Activated CD4-positive, alpha-beta T cell treated with anti-CD3 and anti-CD28 coated beads, Interleukin-2, amount 50 U/mL, for 16 hours (primary cell): ENCODE measurements at regions not wholly inside any gene's neighbourhood (a gene's known extent, or its start where the extent isn't known, plus 50 kb on each side); places are given as distances from the start of the nearest gene placed in this dataset.
A peak's percentile ranks its signal among the peaks of the same experiment; 100 is the strongest.

ENCODE experiments used
- DNase-seq: peaks from one replicate; pipeline ENCODE4 v3.0.0-alpha.2; 2020

DNA sequence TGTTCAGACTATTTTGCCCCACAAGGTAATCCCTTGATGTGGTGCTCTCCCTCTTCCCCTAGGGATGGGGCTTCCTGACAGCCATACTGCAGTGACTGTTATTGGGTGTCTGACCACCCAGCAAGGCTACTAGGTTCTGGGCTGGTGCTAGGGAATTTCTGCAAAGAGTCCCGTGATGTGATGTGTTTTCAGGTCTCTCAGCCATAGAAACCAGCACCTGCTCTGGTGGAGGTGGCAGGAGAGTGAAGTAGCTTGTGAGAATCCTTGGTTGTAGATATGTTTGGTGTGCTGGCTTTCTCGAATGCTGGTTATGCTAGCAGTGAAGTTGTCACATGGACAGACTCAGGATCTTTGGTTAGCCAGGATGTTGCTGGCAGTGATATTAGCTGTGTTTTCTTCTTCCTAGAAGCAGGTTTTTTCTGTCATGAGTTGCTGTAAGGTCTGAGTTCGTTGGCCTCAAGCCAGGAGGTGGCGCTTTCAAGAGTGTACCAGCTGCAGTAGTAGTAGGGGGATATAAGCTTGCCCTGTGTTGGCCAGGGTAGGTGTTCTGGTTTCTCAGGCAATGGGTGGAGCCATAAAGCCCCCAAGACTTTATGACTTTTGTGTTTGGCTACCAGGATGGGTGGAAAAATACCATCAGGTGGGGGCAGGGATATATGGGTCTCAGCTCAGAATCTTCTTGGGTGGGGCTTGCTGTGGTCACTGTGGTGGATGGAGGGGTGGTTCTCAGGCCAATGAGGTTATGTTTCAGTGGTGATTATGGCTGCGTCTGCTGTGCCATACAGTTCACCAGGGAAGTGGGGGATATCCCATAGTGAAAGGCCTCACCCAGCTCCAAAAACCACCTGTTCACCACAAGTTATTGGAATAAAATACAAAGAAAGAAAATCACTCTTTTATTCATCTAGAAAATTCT lies 1112.3 kb downstream of the KCNT2 start:
- no peak for DNase-seq

DNA sequence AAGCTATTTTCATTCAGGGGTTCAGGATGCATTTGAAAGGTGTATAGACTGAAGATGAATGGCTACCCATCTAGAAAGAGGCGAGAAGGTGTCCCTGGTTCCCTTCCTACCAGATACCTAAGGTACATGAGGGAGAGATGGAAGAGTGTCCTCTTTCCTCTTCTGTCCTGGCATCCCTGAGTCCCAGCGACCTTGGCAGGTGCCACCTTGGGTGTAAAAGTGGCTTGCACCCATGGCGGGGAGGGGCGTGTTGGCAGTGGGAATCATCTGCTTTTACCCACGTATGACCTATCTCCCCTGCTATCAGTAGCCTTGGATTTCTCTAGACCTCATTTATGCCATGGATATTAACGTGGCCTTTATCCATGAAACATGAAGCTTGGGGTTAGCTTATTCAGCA lies 1126.1 kb downstream of the KCNT2 start:
- no peak for DNase-seq

DNA sequence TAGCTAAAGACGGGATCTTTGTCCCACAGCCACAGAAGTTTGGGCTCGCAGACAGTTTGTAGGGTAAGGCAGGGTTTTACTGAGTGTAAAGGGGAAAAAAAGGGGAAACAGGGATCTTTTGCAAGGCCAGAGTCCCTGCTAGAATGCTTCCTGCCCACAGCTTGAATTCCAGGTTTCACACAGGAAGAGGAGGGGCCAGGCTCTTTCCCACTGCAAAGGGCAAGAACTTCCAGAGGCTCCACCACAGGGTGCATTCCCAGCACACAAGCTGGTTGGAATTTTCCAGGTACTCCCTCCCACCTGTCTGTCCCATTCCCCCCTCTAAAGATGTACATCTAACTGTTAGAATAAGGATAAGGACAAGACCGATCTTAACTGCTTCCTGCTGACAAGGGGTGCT lies 1126.9 kb downstream of the KCNT2 start:
- no peak for DNase-seq

GRCh38 chr1:195475568-195475967 lies 1132.7 kb downstream of the KCNT2 start:
- no peak for DNase-seq

DNA sequence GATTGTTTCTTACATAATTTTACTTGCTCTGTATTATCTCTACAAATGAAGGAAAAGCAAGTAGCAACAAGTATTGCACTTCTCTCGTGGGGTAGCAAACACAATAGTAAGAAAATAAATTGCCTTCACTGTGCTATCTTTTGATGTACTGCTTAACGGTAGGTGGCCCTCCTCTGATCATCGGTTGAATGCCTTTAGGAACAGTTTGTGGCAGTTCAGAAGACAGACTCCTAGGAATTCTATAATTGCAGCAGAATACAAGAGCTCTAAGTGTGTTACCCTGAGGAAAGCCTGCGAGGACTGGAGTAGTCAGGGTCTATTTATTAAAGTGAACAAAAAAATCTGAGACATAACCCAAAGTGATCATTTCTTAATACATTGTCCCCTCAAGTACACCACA lies 1135.9 kb downstream of the KCNT2 start:
- DNase-seq, result no peak

GRCh38 chr1:195466639-195467038 lies 1141.6 kb downstream of the KCNT2 start:
- DNase-seq, result no peak

DNA sequence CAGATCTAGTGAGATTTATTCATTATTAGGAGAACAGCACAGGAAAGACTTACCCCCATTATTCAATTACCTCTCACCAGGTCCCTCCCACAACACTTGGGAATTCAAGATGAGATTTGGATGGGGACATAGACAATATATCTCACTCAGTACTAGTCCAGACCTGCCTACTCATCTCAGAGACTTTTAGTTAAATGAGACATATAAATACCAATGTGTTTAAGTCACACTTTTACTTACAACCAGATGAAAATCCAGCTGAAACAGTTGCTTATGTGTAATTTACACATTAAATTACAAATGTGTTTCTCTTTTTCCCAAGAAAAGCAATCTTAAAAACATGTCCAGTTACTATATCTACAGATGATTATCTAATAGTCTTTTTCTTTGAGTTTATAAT lies 1145.6 kb downstream of the KCNT2 start:
- DNase-seq, result no peak

DNA sequence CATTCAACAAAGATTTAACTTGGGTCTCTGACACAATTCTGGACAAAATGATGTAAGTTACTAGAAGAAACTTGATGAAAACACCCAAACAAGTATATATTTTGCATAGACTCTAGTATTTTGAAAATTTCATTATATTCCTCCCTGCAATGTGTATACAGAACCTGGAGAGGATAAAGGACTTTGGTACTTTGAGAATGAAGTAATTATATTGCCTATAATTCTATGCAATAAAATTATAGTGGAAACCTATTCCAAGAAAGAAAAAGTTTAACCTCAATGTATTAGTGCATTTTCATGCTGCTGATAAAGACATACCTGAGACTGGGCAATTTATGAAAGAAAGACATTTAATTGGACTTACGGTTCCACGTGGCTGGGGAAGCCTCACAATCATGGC lies 1146.1 kb downstream of the KCNT2 start:
- no peak for DNase-seq

DNA sequence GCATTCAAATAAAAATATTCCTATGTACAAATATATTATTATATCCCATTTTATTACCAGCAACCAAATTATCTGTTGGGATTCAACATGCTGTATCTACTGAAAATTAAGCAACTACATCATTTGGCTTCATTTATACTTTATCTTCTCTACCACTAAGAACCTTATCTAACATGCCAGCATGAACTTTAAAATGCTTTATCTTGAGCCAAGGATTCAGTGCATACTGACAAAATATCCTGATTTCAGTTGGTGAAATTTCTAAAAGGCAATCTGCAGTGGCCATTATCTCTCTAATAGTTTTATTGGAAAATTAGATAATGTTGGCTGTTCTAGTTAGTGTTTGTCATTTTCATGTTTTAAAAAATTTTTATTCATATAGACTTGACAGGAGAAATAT lies 1149.9 kb downstream of the KCNT2 start:
- DNase-seq, result no peak

- DNase-seq, result no peak
Observed at GRCh38 chr1:195450794-195451193, 1157.4 kb downstream of the KCNT2 start.

DNA sequence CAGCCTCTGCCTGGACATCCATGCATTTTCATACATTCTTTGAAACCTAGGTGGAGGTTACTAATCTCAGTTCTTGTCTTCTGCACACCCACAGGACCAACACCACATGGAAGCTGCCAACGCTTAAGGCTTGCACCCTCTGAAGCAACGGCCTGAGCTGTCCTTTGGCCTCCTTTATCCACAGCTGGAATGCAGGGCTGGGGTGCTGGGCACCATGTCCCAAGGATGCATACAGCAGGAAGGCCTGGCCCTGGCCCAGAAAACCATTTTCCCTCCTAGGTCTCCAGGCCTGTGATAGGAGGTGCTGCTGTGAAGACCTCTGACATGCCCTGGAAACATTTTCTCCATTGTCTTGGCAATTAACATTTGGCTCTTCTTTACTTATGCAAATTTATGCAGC lies 1168.6 kb downstream of the KCNT2 start:
- no peak for DNase-seq

GRCh38 chr1:195434566-195435203 lies 1173.6 kb downstream of the KCNT2 start:
- no peak for DNase-seq

DNA sequence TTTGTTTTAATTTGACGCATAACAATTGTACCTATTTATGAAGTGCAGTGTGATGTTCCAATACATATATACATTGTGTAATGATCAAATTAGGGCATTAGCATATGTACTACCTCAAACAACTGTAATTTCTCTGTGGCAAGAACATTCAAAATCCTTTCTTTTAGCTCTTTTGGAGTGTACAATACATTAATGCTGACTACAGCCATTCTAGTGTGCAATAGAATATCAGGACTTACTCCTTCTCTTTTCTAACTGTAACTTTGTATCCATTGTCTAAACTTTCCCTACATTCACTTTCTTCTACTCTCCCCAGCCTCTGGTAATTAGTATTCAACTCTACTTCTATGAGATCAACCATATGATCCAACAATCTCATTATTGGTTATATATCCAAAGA lies 1177.4 kb downstream of the KCNT2 start:
- DNase-seq, result no peak

DNA sequence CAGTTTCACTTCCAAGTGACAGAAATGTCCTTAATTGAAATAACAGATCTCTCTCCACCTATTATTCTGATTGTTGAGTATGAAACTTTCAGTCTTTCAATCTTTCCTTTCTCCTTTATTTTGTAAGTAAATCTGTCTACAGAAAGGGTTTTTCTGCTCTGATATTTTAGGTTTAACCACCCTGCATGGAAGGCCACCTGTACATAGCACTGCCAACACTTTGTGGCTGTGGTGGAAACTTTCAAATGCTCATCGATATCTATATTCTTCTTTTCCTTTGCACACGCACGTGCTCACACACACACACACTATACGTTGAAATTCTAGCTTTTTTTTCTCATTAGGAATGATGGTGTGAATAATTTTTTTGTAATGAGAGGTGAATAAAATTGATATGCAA lies 1179.3 kb downstream of the KCNT2 start:
- no peak for DNase-seq

GRCh38 chr1:195415584-195415983 lies 1192.7 kb downstream of the KCNT2 start:
- no peak for DNase-seq

GRCh38 chr1:195394567-195394966 lies 1213.7 kb downstream of the KCNT2 start:
- DNase-seq, result no peak

- no peak for DNase-seq
Observed at GRCh38 chr1:195376190-195376589, 1232.0 kb downstream of the KCNT2 start.

- DNase-seq, result no peak
Observed at GRCh38 chr1:195373856-195374255, 1234.4 kb downstream of the KCNT2 start.

GRCh38 chr1:195345149-195345548 lies 1263.1 kb downstream of the KCNT2 start:
- DNase-seq, result no peak

DNA sequence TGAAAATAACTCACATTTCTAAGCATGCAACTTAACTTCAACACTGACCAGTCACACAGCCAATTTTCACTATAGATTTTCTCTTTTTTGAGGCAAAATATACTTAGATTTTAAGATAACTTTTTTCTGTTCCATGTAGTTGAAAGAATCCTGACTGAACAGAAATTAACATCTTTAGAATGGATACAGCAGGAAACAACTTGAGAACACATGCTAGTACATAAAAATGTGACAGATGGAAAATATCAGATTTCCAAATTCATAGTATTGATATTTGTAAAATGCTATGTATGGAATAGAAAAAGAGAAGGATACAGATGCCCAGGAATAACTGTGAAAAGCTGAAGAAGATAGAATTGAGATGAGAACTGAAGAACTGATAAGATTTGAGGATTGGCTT lies 1270.6 kb downstream of the KCNT2 start:
- DNase-seq, result no peak

GRCh38 chr1:195336812-195337211 lies 1271.4 kb downstream of the KCNT2 start:
- no peak for DNase-seq

DNA sequence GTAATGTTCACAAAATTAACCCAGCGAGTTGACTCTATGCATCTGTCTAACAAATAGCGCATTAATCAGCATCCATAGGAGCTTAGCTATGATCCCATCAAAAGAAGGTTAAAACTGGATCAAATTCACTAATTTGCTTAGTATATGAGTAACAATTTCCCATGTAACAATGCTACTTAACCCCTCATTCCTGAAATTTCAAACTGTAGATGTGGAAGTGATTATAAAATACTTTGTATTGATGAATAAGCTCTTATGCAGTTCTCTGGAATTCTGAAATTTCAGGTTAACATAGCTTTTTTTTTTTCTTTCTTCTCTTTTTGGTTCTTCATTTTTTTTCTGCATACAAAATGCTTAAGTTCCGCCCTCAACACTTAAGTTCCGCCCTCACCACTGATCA lies 1272.7 kb downstream of the KCNT2 start:
- no peak for DNase-seq

DNA sequence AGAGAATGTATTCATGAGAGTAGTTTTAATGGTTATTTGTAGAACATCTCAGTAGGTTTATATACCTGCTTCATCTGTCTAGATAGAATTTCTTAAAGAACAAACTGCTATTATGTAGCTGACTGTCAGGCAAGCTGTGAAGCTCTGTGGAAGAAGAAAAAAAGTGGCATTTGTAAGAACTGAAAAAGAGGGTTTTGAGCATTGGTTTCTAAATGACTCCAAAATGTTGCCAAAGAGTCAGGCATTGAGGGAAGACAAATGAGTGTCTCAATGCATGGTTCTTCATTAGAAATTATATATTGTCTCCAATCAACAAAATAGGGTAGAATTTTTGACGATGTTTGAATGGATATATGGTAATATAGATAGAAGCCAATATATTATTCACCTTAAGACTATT lies 1276.1 kb downstream of the KCNT2 start:
- peak; percentile 4 for DNase-seq

- no peak for DNase-seq
Observed at GRCh38 chr1:195328681-195329080, 1279.6 kb downstream of the KCNT2 start.

GRCh38 chr1:195328102-195328501 lies 1280.1 kb downstream of the KCNT2 start:
- DNase-seq, result no peak
